ENCODE measurements at regions not wholly inside any gene's neighbourhood (a gene's known extent, or its start where the extent isn't known, plus 50 kb on each side); places are given as distances from the start of the nearest gene placed in this dataset.

GRCh38 chr6:14957355-14958059 lies 288.4 kb upstream of the JARID2 start:
- no peak for TF ChIP-seq POLR2A (IDR thresholded peaks at IDR 0.05; ENCODE audit: low read length)
- TF ChIP-seq GATA1 (IDR thresholded peaks at IDR 0.05; ENCODE audit: low read depth, low read length), result no peak

All from erythroblast (primary cell).